WERI-Rb-1 (cell line): ENCODE measurements at regions not wholly inside any gene's neighbourhood (a gene's known extent, or its start where the extent isn't known, plus 50 kb on each side); places are given as distances from the start of the nearest gene placed in this dataset.

Experiments used
- DNase-seq: peaks from one replicate; pipeline ENCODE4 v3.0.0-alpha.2; 2020
- H3K27ac ChIP-seq: fragments of 250-450 bp; sonication (Bioruptor Pico); 2 replicates; pipeline ENCODE4 v1.5.1; 2020; ENCODE audit warnings: mild to moderate bottlenecking, moderate library complexity
- H3K27me3 ChIP-seq: fragments of 250-450 bp; sonication (Bioruptor Pico); 2 replicates; pipeline ENCODE4 v1.5.1; 2021; ENCODE audit warnings: mild to moderate bottlenecking, low read depth, moderate library complexity; ENCODE audit not compliant: insufficient read depth, severe bottlenecking
- H3K36me3 ChIP-seq: fragments of 250-450 bp; sonication (Bioruptor Pico); 2 replicates; pipeline ENCODE4 v1.5.1; 2020; ENCODE audit warnings: mild to moderate bottlenecking, moderate library complexity
- H3K4me3 ChIP-seq: 2 replicates; pipeline ENCODE4 v1.5.1; 2011; ENCODE audit warnings: low read depth, mild to moderate bottlenecking, control low read depth, low read length
- H3K9me3 ChIP-seq: fragments of 250-450 bp; sonication (Bioruptor Pico); 2 replicates; pipeline ENCODE4 v1.5.1; 2021; ENCODE audit warnings: mild to moderate bottlenecking, moderate library complexity; ENCODE audit not compliant: severe bottlenecking
- CTCF ChIP-seq: IDR thresholded peaks from 2 replicates; pipeline ENCODE4 v1.5.1; 2011; ENCODE audit warnings: low read depth, mild to moderate bottlenecking, control low read depth, inconsistent platforms, low read length

GRCh38 chr4:177033632-177034031 is 240.9 kb upstream of the VEGFC start:
- no peak for DNase-seq
- Histone ChIP-seq H3K9me3 (no peaks in the 10 kb centered on the region), H3K4me3 (no peak overlapping the region), H3K36me3 (no peaks in the 10 kb centered on the region), H3K27ac (no peak overlapping the region), H3K27me3 (no peaks in the 10 kb centered on the region)
- no peak for TF ChIP-seq CTCF

GRCh38 chr4:177041356-177041755 is 248.6 kb upstream of the VEGFC start:
- Histone ChIP-seq H3K27ac (no peak overlapping the region), H3K9me3 (no peaks in the 10 kb centered on the region), H3K27me3 (no peaks in the 10 kb centered on the region), H3K4me3 (no peak overlapping the region), H3K36me3 (no peaks in the 10 kb centered on the region)
- no peak for TF ChIP-seq CTCF
- DNase-seq, result no peak

GRCh38 chr4:177047070-177047850 is 254.5 kb upstream of the VEGFC start:
- H3K27me3 ChIP-seq, result no peaks in the 10 kb centered on the region
- H3K36me3 ChIP-seq, result no peaks in the 10 kb centered on the region
- no peaks in the 10 kb centered on the region for H3K9me3 ChIP-seq
- DNase-seq, result peak; percentile 80
- H3K27ac ChIP-seq, result no peak overlapping the region
- TF ChIP-seq CTCF, result peak; percentile 73
- no peak overlapping the region for H3K4me3 ChIP-seq

GRCh38 chr4:177047851-177048174 is 255.1 kb upstream of the VEGFC start:
- no peak for DNase-seq
- no peak overlapping the region for H3K27ac ChIP-seq
- no peak for TF ChIP-seq CTCF
- H3K36me3 ChIP-seq, result no peaks in the 10 kb centered on the region
- no peaks in the 10 kb centered on the region for H3K27me3 ChIP-seq
- no peak overlapping the region for H3K4me3 ChIP-seq
- no peaks in the 10 kb centered on the region for H3K9me3 ChIP-seq

- TF ChIP-seq CTCF, result peak; percentile 80
- peaks cover 2% of the 10 kb centered on the region for H3K27me3 ChIP-seq
- H3K27ac ChIP-seq, result no peak overlapping the region
- no peaks in the 10 kb centered on the region for H3K9me3 ChIP-seq
- no peaks in the 10 kb centered on the region for H3K36me3 ChIP-seq
- peak overlapping the region; percentile 26 for H3K4me3 ChIP-seq
- peak; percentile 66 for DNase-seq
Measured at GRCh38 chr4:177051473-177052060, 258.1 kb upstream of the NEIL3 start.
